PC-3 (cell line): ENCODE measurements at regions not wholly inside any gene's neighbourhood (a gene's known extent, or its start where the extent isn't known, plus 50 kb on each side); places are given as distances from the start of the nearest gene placed in this dataset.

Source experiments
- ATAC-seq: fragments of 200-7000 bp; cut with Tn5 transposase; 2 replicates; pipeline ENCODE4 v1.9.1; 2020; ENCODE audit warnings: mild to moderate bottlenecking, moderate library complexity
- BruUV-seq: library from RNA; stranded (reverse); fragments of 400-500 nt; replicated peaks from 2 replicates; lab custom pipeline; 2021; lab: Mats Ljungman, UMichigan
- CTCF ChIA-PET: fragments of 300-600 bp; sonication (Branson Sonifier 250); formaldehyde crosslinking; loops from one replicate; lab custom pipeline; 2022; ENCODE audit warnings: antibody characterized with exemption; lab: Charles Lee
- POLR2A ChIA-PET: fragments of 300-600 bp; sonication (Branson Sonifier 250); formaldehyde crosslinking; loops from one replicate; lab custom pipeline; 2022; ENCODE audit warnings: antibody characterized with exemption; ENCODE audit not compliant: unreplicated experiment; lab: Charles Lee
- DNase-seq: peaks from one replicate; pipeline ENCODE4 v3.0.0-alpha.2; 2015
- H2AFZ ChIP-seq: fragments of 300-600 bp; sonication (generic); 2 replicates; pipeline ENCODE4 v1.6.0; 2016; ENCODE audit warnings: antibody characterized with exemption, low read length
- H3F3A ChIP-seq: fragments of 300-600 bp; sonication (generic); one replicate; pipeline ENCODE4 v1.6.0; 2017; ENCODE audit warnings: antibody characterized with exemption, low read length, control low read depth, mild to moderate bottlenecking; ENCODE audit not compliant: unreplicated experiment
- H3K27ac ChIP-seq: fragments of 300-600 bp; sonication (generic); 2 replicates; pipeline ENCODE4 v1.5.1; 2016; ENCODE audit warnings: mild to moderate bottlenecking, low read length
- H3K27me3 ChIP-seq: fragments of 300-600 bp; sonication (generic); 2 replicates; pipeline ENCODE4 v1.6.1; 2016; ENCODE audit warnings: low read length, mixed read lengths
- H3K36me3 ChIP-seq: fragments of 300-600 bp; sonication (generic); 2 replicates; pipeline ENCODE4 v1.6.1; 2016; ENCODE audit warnings: low read depth, mixed run types, low read length, mixed read lengths
- H3K4me1 ChIP-seq: fragments of 300-600 bp; sonication (generic); 2 replicates; pipeline ENCODE4 v1.5.1; 2016; ENCODE audit warnings: low read length; ENCODE audit not compliant: insufficient read depth
- H3K4me2 ChIP-seq: fragments of 300-600 bp; sonication (generic); 2 replicates; pipeline ENCODE4 v1.6.0; 2016; ENCODE audit warnings: low read length
- H3K4me3 ChIP-seq: fragments of 300-600 bp; sonication (generic); 2 replicates; pipeline ENCODE4 v1.5.1; 2016; ENCODE audit warnings: mild to moderate bottlenecking, low read length, mixed read lengths
- H3K79me2 ChIP-seq: fragments of 300-600 bp; sonication (generic); 2 replicates; pipeline ENCODE4 v1.6.1; 2017; ENCODE audit warnings: low read length, mixed read lengths
- H3K9ac ChIP-seq: fragments of 300-600 bp; sonication (generic); 2 replicates; pipeline ENCODE4 v1.6.0; 2016; ENCODE audit warnings: mild to moderate bottlenecking, low read length
- H3K9me2 ChIP-seq: fragments of 300-600 bp; sonication (generic); replicated peaks from 2 replicates; pipeline ENCODE4 v1.6.1; 2016; ENCODE audit warnings: mixed run types, low read length, mixed read lengths
- H3K9me3 ChIP-seq: fragments of 300-600 bp; sonication (generic); 2 replicates; pipeline ENCODE4 v1.6.1; 2016; ENCODE audit warnings: low read length, mixed read lengths
- H4K20me1 ChIP-seq: fragments of 300-600 bp; sonication (generic); 2 replicates; pipeline ENCODE4 v1.6.1; 2016; ENCODE audit warnings: low read length, mixed read lengths
- CTCF ChIP-seq: fragments of 300-600 bp; sonication (generic); conservative IDR thresholded peaks from 2 replicates; pipeline ENCODE4 v1.5.1; 2017; ENCODE audit warnings: antibody characterized with exemption, low read depth, mild to moderate bottlenecking, low read length
- EZH2 ChIP-seq: fragments of 300-600 bp; sonication (generic); IDR thresholded peaks from one replicate; pipeline ENCODE4 v1.6.1; 2017; ENCODE audit warnings: antibody characterized with exemption, mild to moderate bottlenecking, low read length; ENCODE audit not compliant: unreplicated experiment
- EZH2phosphoT487 ChIP-seq: fragments of 300-600 bp; sonication (generic); IDR thresholded peaks from 2 replicates; pipeline ENCODE4 v1.6.1; 2018; ENCODE audit warnings: mild to moderate bottlenecking, antibody characterized with exemption, low read length, borderline replicate concordance
- intact Hi-C: fragments of 100-400 bp; cut with micrococcal nuclease; formaldehyde crosslinking; loops from 2 replicates; pipeline ENCODE4 v1.9.0; 2023

GRCh38 chr13:20303636-20304035, 71.5 kb upstream of the GJB6 start:
- H3F3A ChIP-seq: no peaks in the 10 kb centered on the region
- no peak overlapping the region for H3K4me3 ChIP-seq
- intact Hi-C loops: no loop called here
- no peaks in the 10 kb centered on the region for H3K79me2 ChIP-seq
- no peaks in the 10 kb centered on the region for H3K9me2 ChIP-seq
- no peaks in the 10 kb centered on the region for H4K20me1 ChIP-seq
- H3K9me3 ChIP-seq: no peaks in the 10 kb centered on the region
- no peaks in the 10 kb centered on the region for H3K36me3 ChIP-seq
- no peaks in the 10 kb centered on the region for H3K27me3 ChIP-seq
- no peaks in the 10 kb centered on the region for H3K4me1 ChIP-seq
- TF ChIP-seq CTCF (no peak), EZH2 (no peak), EZH2phosphoT487 (no peak)
- DNase-seq: peak; percentile 15
- POLR2A ChIA-PET: no interaction called here
- H3K27ac ChIP-seq: no peak overlapping the region
- H2AFZ ChIP-seq: no peak overlapping the region
- BruUV-seq: no TSS peak
- no peak overlapping the region for H3K4me2 ChIP-seq
- CTCF ChIA-PET: no interaction called here
- H3K9ac ChIP-seq: no peak overlapping the region
- ATAC-seq: no peak

GRCh38 chr13:20301403-20302071, 69.4 kb upstream of the GJB6 start:
- H3K27me3 ChIP-seq: no peaks in the 10 kb centered on the region
- H3F3A ChIP-seq: no peaks in the 10 kb centered on the region
- no peaks in the 10 kb centered on the region for H3K36me3 ChIP-seq
- intact Hi-C loops: no loop called here
- ChIA-PET CTCF (no interaction called here), POLR2A (no interaction called here)
- H3K27ac ChIP-seq: no peak overlapping the region
- no peaks in the 10 kb centered on the region for H4K20me1 ChIP-seq
- H3K4me2 ChIP-seq: no peak overlapping the region
- no peak for DNase-seq
- H3K79me2 ChIP-seq: no peaks in the 10 kb centered on the region
- no peaks in the 10 kb centered on the region for H3K9me2 ChIP-seq
- H3K4me3 ChIP-seq: no peak overlapping the region
- no peak overlapping the region for H2AFZ ChIP-seq
- ATAC-seq: no peak
- TF ChIP-seq EZH2phosphoT487: no peak
- TF ChIP-seq EZH2: no peak
- TF ChIP-seq CTCF: no peak
- no peaks in the 10 kb centered on the region for H3K9me3 ChIP-seq
- no peak overlapping the region for H3K9ac ChIP-seq
- no TSS peak for BruUV-seq
- no peaks in the 10 kb centered on the region for H3K4me1 ChIP-seq

GRCh38 chr13:20301015-20301402, 68.9 kb upstream of the GJB6 start:
- no peaks in the 10 kb centered on the region for H3K27me3 ChIP-seq
- H3K9me2 ChIP-seq: no peaks in the 10 kb centered on the region
- H3K4me3 ChIP-seq: no peak overlapping the region
- H3K27ac ChIP-seq: no peak overlapping the region
- no peaks in the 10 kb centered on the region for H3K9me3 ChIP-seq
- no peaks in the 10 kb centered on the region for H3K36me3 ChIP-seq
- TF ChIP-seq EZH2 (no peak), EZH2phosphoT487 (no peak), CTCF (no peak)
- H4K20me1 ChIP-seq: no peaks in the 10 kb centered on the region
- no peaks in the 10 kb centered on the region for H3F3A ChIP-seq
- DNase-seq (no peak), ATAC-seq (no peak)
- H3K79me2 ChIP-seq: no peaks in the 10 kb centered on the region
- H3K4me2 ChIP-seq: no peak overlapping the region
- intact Hi-C loops: no loop called here
- BruUV-seq: no TSS peak
- no peaks in the 10 kb centered on the region for H3K4me1 ChIP-seq
- H2AFZ ChIP-seq: no peak overlapping the region
- CTCF ChIA-PET: no interaction called here
- POLR2A ChIA-PET: no interaction called here
- no peak overlapping the region for H3K9ac ChIP-seq
